ENCODE measurements at regions not wholly inside any gene's neighbourhood (a gene's known extent, or its start where the extent isn't known, plus 50 kb on each side); places are given as distances from the start of the nearest gene placed in this dataset.

- H3K27me3 ChIP-seq (ENCODE audit: control insufficient read depth in 3 of 3, insufficient read depth in 3 of 3, low read length in 2 of 3), result no peaks in the 10 kb centered on the region
- peaks cover 0 to 7% (median 0%) of the 10 kb centered on the region in 4 donors for H3K9me3 ChIP-seq (ENCODE audit: control insufficient read depth in 4 of 4, insufficient read depth in 3 of 4, low read length in 3 of 4)
- no peak overlapping the region for H3K4me3 ChIP-seq
- H3K9ac ChIP-seq (ENCODE audit: insufficient read depth in 1 of 2, low read length in 2 of 2), result peak overlapping the region; percentile 91 to 98
- 0 to 1% methylated on average over 13 of the region's 13 CpGs for WGBS, 2 donors
- peaks cover 0 to 14% (median 3%) of the 10 kb centered on the region in 5 donors for H3K4me1 ChIP-seq (ENCODE audit: control insufficient read depth in 5 of 5, insufficient read depth in 5 of 5, low read length in 5 of 5)
- no peak for TF ChIP-seq CTCF (IDR thresholded peaks at IDR 0.05; ENCODE audit: control extremely low read depth, extremely low read depth)
- H3K27ac ChIP-seq (ENCODE audit: low read depth in 1 of 2, low read length in 1 of 2), result peak overlapping the region in 1 of 2 donors; percentile 81
- peak in 1 of 3 donors; percentile 90 for DNase-seq
- no peak for ATAC-seq (ENCODE audit: insufficient read depth, low FRiP score)
- no peaks in the 10 kb centered on the region for H3K36me3 ChIP-seq (ENCODE audit: control insufficient read depth in 4 of 4, insufficient read depth in 4 of 4, low read length in 4 of 4)
Measured at GRCh38 chr6:26249707-26249956, 115.4 kb upstream of the BTN3A2 start.

DNA sequence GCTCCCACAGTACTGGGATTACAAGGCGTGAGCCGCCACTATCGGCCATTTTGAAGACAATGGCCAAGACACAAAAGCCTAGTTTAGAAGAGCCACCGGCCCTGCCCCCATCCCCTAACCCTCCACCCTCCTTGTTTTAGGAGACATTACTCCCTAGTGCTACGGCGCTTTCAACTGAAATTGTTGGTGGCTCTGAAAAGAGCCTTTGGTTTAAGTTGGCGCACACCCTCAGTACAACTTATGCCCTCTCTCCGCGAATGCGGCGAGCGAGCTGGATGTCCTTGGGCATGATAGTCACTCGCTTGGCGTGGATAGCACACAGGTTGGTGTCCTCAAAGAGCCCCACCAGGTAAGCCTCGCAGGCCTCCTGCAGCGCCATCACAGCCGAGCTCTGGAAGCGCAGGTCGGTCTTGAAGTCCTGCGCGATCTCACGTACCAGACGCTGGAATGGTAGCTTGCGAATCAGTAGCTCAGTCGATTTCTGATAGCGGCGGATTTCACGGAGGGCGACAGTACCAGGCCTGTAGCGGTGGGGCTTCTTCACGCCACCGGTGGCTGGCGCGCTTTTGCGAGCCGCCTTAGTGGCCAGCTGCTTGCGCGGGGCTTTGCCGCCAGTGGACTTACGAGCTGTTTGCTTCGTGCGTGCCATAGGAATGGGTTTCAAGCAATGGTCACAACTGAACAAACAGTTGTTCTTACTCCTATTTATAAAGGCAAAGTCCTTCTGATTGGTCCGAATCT is 114.9 kb upstream of the BTN3A2 start:
- DNase-seq (peak; percentile 85 to 94 (median 94)), ATAC-seq (ENCODE audit: insufficient read depth, low FRiP score) (peak; percentile 55)
- peaks cover 0 to 7% (median 0%) of the 10 kb centered on the region in 4 donors for H3K9me3 ChIP-seq (ENCODE audit: control insufficient read depth in 4 of 4, insufficient read depth in 3 of 4, low read length in 3 of 4)
- 0 to 2% methylated on average over 43 of the region's 43 CpGs for WGBS, 2 donors
- H3K4me1 ChIP-seq (ENCODE audit: control insufficient read depth in 5 of 5, insufficient read depth in 5 of 5, low read length in 5 of 5), result peaks cover 0 to 18% (median 3%) of the 10 kb centered on the region in 5 donors
- H3K27me3 ChIP-seq (ENCODE audit: control insufficient read depth in 3 of 3, insufficient read depth in 3 of 3, low read length in 2 of 3), result no peaks in the 10 kb centered on the region
- peak overlapping the region; percentile 91 to 98 for H3K9ac ChIP-seq (ENCODE audit: insufficient read depth in 1 of 2, low read length in 2 of 2)
- H3K4me3 ChIP-seq, result peak overlapping the region; percentile 10
- H3K27ac ChIP-seq (ENCODE audit: low read depth in 1 of 2, low read length in 1 of 2), result peak overlapping the region; percentile 39 to 81
- TF ChIP-seq CTCF (IDR thresholded peaks at IDR 0.05; ENCODE audit: control extremely low read depth, extremely low read depth), result no peak
- H3K36me3 ChIP-seq (ENCODE audit: control insufficient read depth in 4 of 4, insufficient read depth in 4 of 4, low read length in 4 of 4), result no peaks in the 10 kb centered on the region

DNA sequence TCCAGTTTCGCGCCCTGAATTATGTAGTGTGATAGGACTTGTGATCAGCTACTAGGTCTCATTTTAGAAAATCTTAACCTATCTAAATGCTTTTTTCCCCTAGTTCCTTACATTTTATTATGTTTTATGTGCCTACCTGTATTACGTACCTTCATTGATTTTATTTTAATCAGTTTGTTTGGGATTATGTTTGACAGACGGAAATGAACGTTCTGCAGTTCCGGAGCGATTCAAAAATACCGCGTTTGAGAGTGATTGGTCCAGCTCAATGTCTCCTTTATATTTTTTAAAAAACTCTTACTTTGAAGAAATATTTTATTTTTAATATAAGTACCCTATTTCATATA is 114.3 kb upstream of the BTN3A2 start:
- no peak for ATAC-seq (ENCODE audit: insufficient read depth, low FRiP score)
- peak in 2 of 3 donors; percentile 56 to 85 for DNase-seq
- peaks cover 0 to 18% (median 3%) of the 10 kb centered on the region in 5 donors for H3K4me1 ChIP-seq (ENCODE audit: control insufficient read depth in 5 of 5, insufficient read depth in 5 of 5, low read length in 5 of 5)
- no peaks in the 10 kb centered on the region for H3K36me3 ChIP-seq (ENCODE audit: control insufficient read depth in 4 of 4, insufficient read depth in 4 of 4, low read length in 4 of 4)
- TF ChIP-seq CTCF (IDR thresholded peaks at IDR 0.05; ENCODE audit: control extremely low read depth, extremely low read depth), result no peak
- no peak overlapping the region for H3K27ac ChIP-seq (ENCODE audit: low read depth in 1 of 2, low read length in 1 of 2)
- no peaks in the 10 kb centered on the region for H3K27me3 ChIP-seq (ENCODE audit: control insufficient read depth in 3 of 3, insufficient read depth in 3 of 3, low read length in 2 of 3)
- WGBS, 2 donors, result 1 to 2% methylated on average over 9 of the region's 9 CpGs
- peak overlapping the region in 1 of 2 donors; percentile 98 for H3K9ac ChIP-seq (ENCODE audit: insufficient read depth in 1 of 2, low read length in 2 of 2)
- peak overlapping the region; percentile 10 for H3K4me3 ChIP-seq
- H3K9me3 ChIP-seq (ENCODE audit: control insufficient read depth in 4 of 4, insufficient read depth in 3 of 4, low read length in 3 of 4), result peaks cover 0 to 7% (median 0%) of the 10 kb centered on the region in 4 donors
